Activated CD8-positive, alpha-beta T cell treated with anti-CD3 and anti-CD28 coated beads for 36 hours (primary cell): ENCODE measurements at regions not wholly inside any gene's neighbourhood (a gene's known extent, or its start where the extent isn't known, plus 50 kb on each side); places are given as distances from the start of the nearest gene placed in this dataset.

Experiments used
- ATAC-seq: fragments of 200-7000 bp; cut with Tn5 transposase; one replicate; pipeline ENCODE4 v1.10.0; 2021; ENCODE audit warnings: mild to moderate bottlenecking, moderate library complexity
- CTCF ChIA-PET: fragments of 350-600 bp; sonication (Branson Sonifier 250); formaldehyde crosslinking; loops from one replicate; lab custom pipeline; 2021; ENCODE audit warnings: antibody characterized with exemption; lab: Charles Lee
- POLR2A ChIA-PET: fragments of 350-600 bp; sonication (Branson Sonifier 250); formaldehyde crosslinking; loops from one replicate; lab custom pipeline; 2021; ENCODE audit warnings: antibody characterized with exemption; lab: Charles Lee
- DNase-seq: peaks from one replicate; pipeline ENCODE4 v3.0.0-alpha.2; 2020
- H3K27ac Mint-ChIP-seq: one replicate; pipeline ENCODE4 v1.8.0; 2021; ENCODE audit warnings: mild to moderate bottlenecking, mixed read lengths
- H3K27me3 Mint-ChIP-seq: one replicate; pipeline ENCODE4 v1.8.0; 2021; ENCODE audit warnings: mixed read lengths
- H3K36me3 Mint-ChIP-seq: one replicate; pipeline ENCODE4 v1.8.0; 2021; ENCODE audit warnings: low read depth, mixed read lengths
- H3K4me1 Mint-ChIP-seq: one replicate; pipeline ENCODE4 v1.8.0; 2021; ENCODE audit warnings: low read depth, mixed read lengths
- H3K4me3 Mint-ChIP-seq: one replicate; pipeline ENCODE4 v1.8.0; 2021; ENCODE audit warnings: mild to moderate bottlenecking, moderate library complexity, mixed read lengths
- H3K9me3 Mint-ChIP-seq: one replicate; pipeline ENCODE4 v1.8.0; 2021; ENCODE audit warnings: mixed read lengths
- CTCF ChIP-seq: fragments of 200-600 bp; IDR thresholded peaks from one replicate; pipeline ENCODE4 v1.8.0; 2022; ENCODE audit warnings: antibody characterized with exemption, mild to moderate bottlenecking
- intact Hi-C: fragments of 100-400 bp; cut with micrococcal nuclease; formaldehyde crosslinking; loops from one replicate; pipeline ENCODE4 v1.10.0; 2022

- POLR2A ChIA-PET = no interaction called here
- intact Hi-C loops = no loop called here
- no peak for TF ChIP-seq CTCF
- no peak for ATAC-seq
- no peaks in the 10 kb centered on the region for H3K27me3 Mint-ChIP-seq
- no peak overlapping the region for H3K27ac Mint-ChIP-seq
- H3K4me3 Mint-ChIP-seq = no peak overlapping the region
- CTCF ChIA-PET = no interaction called here
- no peaks in the 10 kb centered on the region for H3K36me3 Mint-ChIP-seq
- H3K4me1 Mint-ChIP-seq = no peaks in the 10 kb centered on the region
- no peak for DNase-seq
- peaks cover 9% of the 10 kb centered on the region for H3K9me3 Mint-ChIP-seq
These were observed 457.1 kb upstream of the ROBO2 start for GRCh38 chr3:76582632-76583378.

GRCh38 chr3:76585794-76586392, 454.0 kb upstream of the ROBO2 start:
- no peak for ATAC-seq
- intact Hi-C loops = no loop called here
- H3K27ac Mint-ChIP-seq = no peak overlapping the region
- no peak for DNase-seq
- H3K36me3 Mint-ChIP-seq = no peaks in the 10 kb centered on the region
- no peaks in the 10 kb centered on the region for H3K27me3 Mint-ChIP-seq
- peaks cover 9% of the 10 kb centered on the region for H3K9me3 Mint-ChIP-seq
- no peak overlapping the region for H3K4me3 Mint-ChIP-seq
- ChIA-PET CTCF (interaction anchor here (0.6 kb wide), 1 partner anchor 441 kb away, joined by 5 read pairs; no protein-coding TSS in a partner anchor), POLR2A (no interaction called here)
- no peaks in the 10 kb centered on the region for H3K4me1 Mint-ChIP-seq
- peak; percentile 43 for TF ChIP-seq CTCF

- Mint-ChIP-seq H3K4me1 (no peaks in the 10 kb centered on the region), H3K4me3 (no peak overlapping the region), H3K9me3 (peaks cover 9% of the 10 kb centered on the region), H3K27me3 (no peaks in the 10 kb centered on the region), H3K27ac (no peak overlapping the region), H3K36me3 (no peaks in the 10 kb centered on the region)
- intact Hi-C loops = no loop called here
- no peak for DNase-seq
- ChIA-PET POLR2A (no interaction called here), CTCF (no interaction called here)
- ATAC-seq = no peak
- TF ChIP-seq CTCF = no peak
These were observed 453.4 kb upstream of the ROBO2 start for GRCh38 chr3:76586471-76586870.

- ATAC-seq (no peak), DNase-seq (no peak)
- Mint-ChIP-seq H3K27ac (no peak overlapping the region), H3K4me1 (no peaks in the 10 kb centered on the region), H3K9me3 (peaks cover 3% of the 10 kb centered on the region), H3K27me3 (no peaks in the 10 kb centered on the region), H3K4me3 (no peak overlapping the region), H3K36me3 (no peaks in the 10 kb centered on the region)
- POLR2A ChIA-PET = interaction anchor here (0.6 kb wide), 1 partner anchor 119 kb away, joined by 5 read pairs; no protein-coding TSS in a partner anchor
- no peak for TF ChIP-seq CTCF
- CTCF ChIA-PET = no interaction called here
- intact Hi-C loops = no loop called here
These were observed 429.7 kb upstream of the ROBO2 start for GRCh38 chr3:76610150-76610549.

- Mint-ChIP-seq H3K4me3 (no peak overlapping the region), H3K4me1 (no peaks in the 10 kb centered on the region), H3K36me3 (no peaks in the 10 kb centered on the region), H3K27me3 (no peaks in the 10 kb centered on the region), H3K27ac (no peak overlapping the region), H3K9me3 (peaks cover 6% of the 10 kb centered on the region)
- TF ChIP-seq CTCF = no peak
- intact Hi-C loops = no loop called here
- CTCF ChIA-PET = no interaction called here
- ATAC-seq (no peak), DNase-seq (no peak)
- POLR2A ChIA-PET = no interaction called here
These were observed 424.2 kb upstream of the ROBO2 start for GRCh38 chr3:76615719-76616118.
